Activated CD8-positive, alpha-beta memory T cell treated with anti-CD3 and anti-CD28 coated beads for 48 hours (primary cell): ENCODE measurements at regions not wholly inside any gene's neighbourhood (a gene's known extent, or its start where the extent isn't known, plus 50 kb on each side); places are given as distances from the start of the nearest gene placed in this dataset.

Source experiments
- DNase-seq, 3 experiments: peaks; one replicate each; pipeline ENCODE4 v3.0.0-alpha.2; 2020; ENCODE audit warnings: low read depth in 2 of 3, low spot score in 2 of 3

DNA sequence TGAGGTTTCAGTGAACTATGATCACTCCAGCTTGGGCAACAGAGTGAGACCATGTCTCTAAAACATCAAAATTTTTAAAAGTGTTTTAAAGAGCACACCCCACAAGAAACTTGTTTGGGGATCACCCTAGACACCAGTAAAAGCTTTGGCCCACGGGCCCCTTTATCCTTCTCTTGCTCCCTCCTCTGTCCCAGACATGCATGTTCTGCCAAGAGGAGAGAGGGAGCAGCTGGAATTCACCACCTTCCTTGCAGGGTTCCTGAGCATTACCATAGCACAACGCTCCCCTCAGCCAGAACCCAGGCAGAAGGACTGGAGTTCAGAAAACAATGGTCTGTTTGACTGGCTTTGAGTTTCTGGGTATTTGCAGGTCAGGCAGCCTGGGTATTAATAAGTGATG lies 214.3 kb upstream of the CDH5 start:
- DNase-seq, result no peak

DNA sequence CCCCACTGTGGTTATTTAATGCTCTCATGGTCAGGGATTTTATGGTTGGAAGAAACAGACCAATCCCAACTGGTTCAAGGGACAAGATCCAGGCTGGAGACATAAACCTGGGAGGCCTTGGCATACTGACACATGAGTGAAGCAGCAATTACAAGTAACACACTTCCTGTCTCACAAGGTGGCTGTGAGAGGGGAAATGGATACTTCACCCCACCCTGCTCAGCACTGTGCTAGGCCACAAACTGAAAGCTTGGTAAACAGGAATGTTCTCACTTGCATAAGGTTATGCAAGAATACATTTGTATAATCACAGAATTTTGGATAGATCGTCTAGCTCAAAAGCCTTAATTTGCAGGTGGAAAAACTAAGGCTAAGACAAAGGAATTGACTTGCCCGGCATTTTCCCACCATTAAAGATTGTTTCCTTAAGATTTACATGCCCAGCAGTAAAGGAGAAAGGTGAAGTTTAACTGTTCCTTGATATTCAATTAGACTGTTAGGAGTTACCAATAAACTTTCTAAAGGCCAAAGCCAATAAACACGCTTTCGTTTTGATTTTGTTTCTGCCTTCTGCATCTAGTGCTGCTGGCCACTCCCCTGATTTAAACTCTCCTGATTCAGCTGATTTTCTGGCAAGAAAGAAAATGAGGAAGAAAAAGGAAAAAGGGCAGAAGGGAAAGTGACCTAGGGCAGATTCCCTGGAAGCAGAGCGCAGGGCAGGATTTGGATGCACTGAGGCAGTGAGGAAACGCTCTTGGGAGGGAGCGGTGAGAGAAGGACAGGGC lies 215.6 kb upstream of the CDH5 start:
- DNase-seq, result no peak

- DNase-seq, result no peak
These were observed 219.2 kb upstream of the CDH5 start for GRCh38 chr16:66147291-66147690.

- DNase-seq, result no peak
These were observed 219.7 kb upstream of the CDH5 start for GRCh38 chr16:66146798-66147197.

GRCh38 chr16:66144641-66145040 lies 221.8 kb upstream of the CDH5 start:
- no peak for DNase-seq

DNA sequence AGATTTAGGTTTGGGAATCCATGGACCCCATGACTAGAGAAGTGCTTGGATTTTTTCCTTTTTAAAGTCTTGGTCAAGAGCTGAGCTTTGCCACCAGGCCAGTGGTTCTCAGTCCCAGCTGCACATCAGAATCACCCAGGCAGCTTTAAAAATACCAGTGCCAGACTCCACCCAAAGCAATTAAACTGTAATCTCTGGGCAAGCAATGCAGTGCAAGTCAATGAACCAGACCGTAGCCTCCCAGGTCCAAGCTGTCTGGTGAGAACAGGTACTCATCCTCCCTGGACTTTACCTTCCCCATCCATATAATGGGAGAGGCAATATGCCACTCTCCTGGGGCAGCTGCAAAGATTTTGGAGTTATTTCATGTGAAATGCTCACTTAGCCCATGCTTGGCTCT lies 223.1 kb upstream of the CDH5 start:
- no peak for DNase-seq

DNA sequence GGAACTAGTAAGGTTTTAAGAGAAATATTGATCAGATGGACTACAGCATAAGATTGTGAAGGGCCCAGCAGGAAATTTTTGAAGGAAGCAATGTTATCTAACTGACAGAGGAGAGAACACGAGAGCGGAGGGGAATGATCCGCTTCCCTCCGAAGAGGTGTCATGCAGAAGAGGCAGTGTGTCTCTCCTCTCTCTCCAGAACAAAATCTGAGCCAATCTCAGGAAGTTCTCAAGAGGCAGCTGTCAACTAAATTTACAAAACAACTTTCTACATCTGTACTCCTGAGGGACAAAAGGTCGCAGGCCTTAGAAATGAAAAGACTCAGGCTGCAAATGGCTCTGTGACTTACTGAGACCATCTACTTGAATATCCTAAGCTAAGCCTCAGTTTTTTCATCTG lies 224.6 kb upstream of the CDH5 start:
- DNase-seq, result no peak

- no peak for DNase-seq
These were observed 228.6 kb upstream of the CDH5 start for GRCh38 chr16:66137853-66138252.

- DNase-seq, result no peak
These were observed 229.7 kb upstream of the CDH5 start for GRCh38 chr16:66136841-66137240.

DNA sequence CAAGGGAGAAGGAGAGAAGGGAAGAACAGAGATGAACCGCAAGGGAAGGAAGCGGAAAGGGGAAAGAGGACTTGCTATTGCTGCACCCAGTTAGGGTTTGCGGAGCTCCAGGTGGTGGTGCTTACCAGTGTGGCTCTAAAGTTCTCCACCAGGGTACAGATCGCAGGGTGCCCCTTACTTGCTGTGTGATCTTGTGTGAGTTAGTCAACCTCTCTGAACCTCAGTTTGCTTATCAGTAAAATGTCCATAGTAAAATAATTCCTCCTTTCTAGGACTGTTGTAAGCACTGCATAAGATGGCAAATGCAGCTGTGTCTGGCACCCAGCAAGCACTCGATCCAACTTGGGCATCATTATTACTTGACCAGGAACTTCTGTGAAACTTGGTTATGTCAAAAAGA lies 230.7 kb upstream of the CDH5 start:
- DNase-seq, result no peak

- DNase-seq, result no peak
These were observed 231.1 kb upstream of the CDH5 start for GRCh38 chr16:66135421-66135831.

- DNase-seq, result no peak
These were observed 231.6 kb upstream of the CDH5 start for GRCh38 chr16:66134875-66135274.

- no peak for DNase-seq
These were observed 232.7 kb upstream of the CDH5 start for GRCh38 chr16:66133643-66134338.

GRCh38 chr16:66131895-66132294 lies 234.6 kb upstream of the CDH5 start:
- no peak for DNase-seq

GRCh38 chr16:66131156-66131807 lies 235.2 kb upstream of the CDH5 start:
- no peak for DNase-seq

GRCh38 chr16:66130296-66130905 lies 236.1 kb upstream of the CDH5 start:
- DNase-seq, result no peak

DNA sequence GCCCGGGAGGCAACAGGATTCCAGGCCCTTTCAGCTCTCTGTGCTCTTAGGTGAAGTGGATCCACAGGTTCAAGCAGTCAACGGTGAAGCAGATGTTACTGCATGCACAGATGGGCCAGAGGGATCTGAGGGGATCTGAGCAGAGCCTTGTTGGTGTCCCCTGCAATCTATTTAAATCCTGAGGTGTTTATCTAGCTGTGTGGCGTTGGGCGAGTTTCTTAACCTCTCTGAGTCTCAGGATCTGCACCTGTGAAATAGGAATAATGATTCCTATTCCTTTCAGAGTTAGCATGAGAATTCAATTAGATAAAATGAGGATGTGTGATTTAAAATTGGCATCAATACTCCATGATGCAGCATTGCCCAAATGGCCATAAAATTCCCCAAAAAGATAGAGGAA lies 237.3 kb upstream of the CDH5 start:
- DNase-seq, result no peak

DNA sequence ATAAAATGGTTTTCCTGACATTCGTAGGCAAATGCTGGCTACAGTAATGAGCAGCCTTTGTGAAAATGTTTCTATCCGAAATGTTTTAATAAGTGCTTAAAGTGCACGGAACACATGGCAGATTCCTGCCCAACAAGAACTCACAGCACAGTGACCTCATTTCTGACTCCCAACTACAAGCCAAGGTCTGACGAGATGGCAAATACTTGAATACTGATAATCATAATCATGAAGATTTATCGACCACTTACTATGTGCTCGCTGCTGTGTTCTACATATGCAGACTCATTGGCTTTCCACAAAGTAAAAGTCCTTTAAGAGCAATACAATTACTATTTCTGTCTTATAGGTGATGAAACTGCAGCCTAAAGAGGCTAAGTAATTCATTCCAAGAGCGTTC lies 238.1 kb upstream of the CDH5 start:
- no peak for DNase-seq

GRCh38 chr16:66127459-66128370 lies 238.8 kb upstream of the CDH5 start:
- DNase-seq, result no peak

DNA sequence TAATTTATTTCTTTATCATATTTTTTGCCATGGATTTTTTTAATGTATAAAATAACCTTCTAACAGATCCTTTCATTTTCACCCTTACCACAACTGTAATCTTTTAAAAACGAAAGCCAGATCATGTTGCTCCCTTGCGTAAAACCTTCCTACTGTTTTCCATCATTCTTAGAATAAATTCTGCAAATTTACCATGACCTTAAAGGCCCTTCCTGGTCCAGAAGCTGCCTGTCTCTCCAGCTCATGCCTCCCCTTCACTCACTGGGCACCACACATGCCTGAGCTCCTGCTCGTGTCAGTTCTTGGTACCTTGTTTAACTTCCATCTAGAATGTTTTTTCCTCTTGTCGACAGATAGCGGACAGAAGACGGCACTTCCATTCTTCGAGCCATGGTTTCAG lies 245.0 kb upstream of the CDH5 start:
- DNase-seq, result no peak

DNA sequence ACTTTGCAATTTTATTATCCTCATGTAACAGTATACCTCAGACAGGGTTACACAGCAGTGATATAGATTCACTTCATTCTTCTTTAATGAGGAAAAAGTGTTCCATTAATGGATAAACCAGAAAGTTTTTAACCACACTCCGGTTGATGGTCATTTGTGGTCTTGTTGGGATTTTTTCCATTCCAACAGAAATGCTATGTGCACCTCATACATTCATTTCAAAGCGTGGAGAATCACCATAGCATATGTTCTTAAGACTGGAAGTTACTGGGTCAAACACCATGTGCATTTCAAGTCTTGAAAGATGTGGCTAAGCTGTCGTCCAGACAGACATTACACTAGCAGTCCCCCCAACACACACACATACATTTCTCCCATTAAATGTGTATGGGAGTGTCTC lies 245.8 kb upstream of the CDH5 start:
- no peak for DNase-seq
